Type B pancreatic cell (in vitro differentiated cells): ENCODE measurements at regions not wholly inside any gene's neighbourhood (a gene's known extent, or its start where the extent isn't known, plus 50 kb on each side); places are given as distances from the start of the nearest gene placed in this dataset.

ENCODE experiments used
- DNase-seq: peaks from one replicate; pipeline ENCODE4 v3.0.0; 2021; ENCODE audit warnings: mixed read lengths; ENCODE audit not compliant: unreplicated experiment; ENCODE audit errors: extremely low spot score
- H3K27ac Mint-ChIP-seq: 2 replicates; pipeline ENCODE4 v1.8.0; 2021; ENCODE audit warnings: mild to moderate bottlenecking, mixed read lengths
- H3K27me3 Mint-ChIP-seq: 2 replicates; pipeline ENCODE4 v1.8.0; 2021; ENCODE audit warnings: mixed read lengths
- H3K36me3 Mint-ChIP-seq: 2 replicates; pipeline ENCODE4 v1.8.0; 2021; ENCODE audit warnings: mixed read lengths
- H3K4me1 Mint-ChIP-seq: one replicate; pipeline ENCODE4 v1.8.0; 2021; ENCODE audit warnings: mixed read lengths; ENCODE audit not compliant: unreplicated experiment
- H3K4me3 Mint-ChIP-seq: 2 replicates; pipeline ENCODE4 v1.8.0; 2021; ENCODE audit warnings: mild to moderate bottlenecking, mixed read lengths
- H3K9me3 Mint-ChIP-seq: 2 replicates; pipeline ENCODE4 v1.8.0; 2021; ENCODE audit warnings: mixed read lengths
- TF ChIP-seq, protein P1 (sequence below): fragments of 200-600 bp; sonication (generic); conservative IDR thresholded peaks from 2 replicates; pipeline ENCODE4 v1.5.0; 2021; ENCODE audit warnings: antibody characterized with exemption, mild to moderate bottlenecking

- peaks cover 6% of the 10 kb centered on the region for H3K9me3 Mint-ChIP-seq
Observed at GRCh38 chr5:35313291-35313690, 83.0 kb upstream of the PRLR start.

DNA sequence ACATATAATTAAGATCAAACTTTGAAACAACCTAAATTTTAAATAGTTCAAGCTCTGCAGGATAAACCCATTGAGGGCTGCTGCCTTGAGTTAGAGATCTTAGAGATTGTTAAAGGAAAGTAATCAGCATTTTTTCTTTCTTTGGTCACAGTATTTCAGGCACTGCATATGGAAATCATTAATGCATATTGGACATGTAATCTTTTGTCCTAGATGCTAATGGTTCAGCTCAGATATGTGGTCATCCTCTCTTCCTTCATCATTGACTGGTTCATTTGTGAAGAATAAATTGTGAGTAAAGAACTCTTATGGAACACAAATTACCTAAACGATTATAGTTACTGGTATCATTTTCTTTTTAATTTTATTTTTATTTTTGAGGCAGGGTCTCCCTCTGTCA is 82.0 kb upstream of the PRLR start:
- TF ChIP-seq, protein P1, sequence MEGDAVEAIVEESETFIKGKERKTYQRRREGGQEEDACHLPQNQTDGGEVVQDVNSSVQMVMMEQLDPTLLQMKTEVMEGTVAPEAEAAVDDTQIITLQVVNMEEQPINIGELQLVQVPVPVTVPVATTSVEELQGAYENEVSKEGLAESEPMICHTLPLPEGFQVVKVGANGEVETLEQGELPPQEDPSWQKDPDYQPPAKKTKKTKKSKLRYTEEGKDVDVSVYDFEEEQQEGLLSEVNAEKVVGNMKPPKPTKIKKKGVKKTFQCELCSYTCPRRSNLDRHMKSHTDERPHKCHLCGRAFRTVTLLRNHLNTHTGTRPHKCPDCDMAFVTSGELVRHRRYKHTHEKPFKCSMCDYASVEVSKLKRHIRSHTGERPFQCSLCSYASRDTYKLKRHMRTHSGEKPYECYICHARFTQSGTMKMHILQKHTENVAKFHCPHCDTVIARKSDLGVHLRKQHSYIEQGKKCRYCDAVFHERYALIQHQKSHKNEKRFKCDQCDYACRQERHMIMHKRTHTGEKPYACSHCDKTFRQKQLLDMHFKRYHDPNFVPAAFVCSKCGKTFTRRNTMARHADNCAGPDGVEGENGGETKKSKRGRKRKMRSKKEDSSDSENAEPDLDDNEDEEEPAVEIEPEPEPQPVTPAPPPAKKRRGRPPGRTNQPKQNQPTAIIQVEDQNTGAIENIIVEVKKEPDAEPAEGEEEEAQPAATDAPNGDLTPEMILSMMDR = no peak
- Mint-ChIP-seq H3K4me3 (no peak overlapping the region), H3K27ac (no peak overlapping the region), H3K4me1 (peaks cover 16% of the 10 kb centered on the region), H3K27me3 (no peaks in the 10 kb centered on the region), H3K9me3 (peaks cover 3% of the 10 kb centered on the region), H3K36me3 (no peaks in the 10 kb centered on the region)
- no peak for DNase-seq

More at GRCh38 chr5:35313291-35313690, 83.0 kb upstream of the PRLR start:
- Mint-ChIP-seq H3K36me3 (no peaks in the 10 kb centered on the region), H3K27me3 (no peaks in the 10 kb centered on the region), H3K4me1 (peaks cover 10% of the 10 kb centered on the region), H3K27ac (no peak overlapping the region), H3K4me3 (no peak overlapping the region)
- TF ChIP-seq, protein P1 = no peak
- no peak for DNase-seq

DNA sequence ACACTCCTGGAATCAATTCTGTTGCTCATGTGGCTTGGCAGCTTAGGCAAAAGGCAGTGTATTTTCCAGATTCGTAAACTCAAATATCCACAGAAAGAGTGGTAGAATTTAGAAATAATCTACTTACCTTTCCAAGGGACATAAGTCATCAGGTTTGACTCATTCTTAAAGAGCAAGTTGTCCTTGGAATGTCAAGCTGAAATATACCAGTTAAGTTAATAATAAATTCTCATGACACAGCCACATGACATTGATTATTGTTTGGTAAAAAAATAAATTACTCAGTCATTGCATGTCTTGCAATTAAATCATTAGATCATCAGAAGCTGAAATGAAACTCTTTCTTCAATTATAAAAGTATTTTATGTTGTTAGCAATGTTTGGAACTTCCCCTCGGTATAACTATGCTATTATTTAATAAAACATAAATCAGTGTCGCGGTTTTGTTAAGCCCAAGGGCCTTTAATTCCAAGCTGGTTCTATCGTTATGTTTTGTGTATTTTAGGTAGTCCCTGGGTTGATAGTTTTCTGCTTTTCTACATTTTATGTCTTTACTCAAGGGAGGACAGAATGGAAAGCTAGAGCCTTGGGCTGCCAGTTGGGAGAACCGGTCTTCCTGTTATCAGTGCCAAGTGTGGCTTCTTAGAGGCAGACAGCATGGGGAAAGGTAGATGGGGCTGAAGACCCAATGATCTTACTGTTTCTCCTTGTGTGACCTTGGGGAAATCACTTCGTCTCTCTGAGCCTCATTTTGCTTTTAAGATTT is 79.3 kb upstream of the PRLR start:
- Mint-ChIP-seq H3K9me3 (peaks cover 3% of the 10 kb centered on the region), H3K27ac (no peak overlapping the region), H3K4me1 (peaks cover 29% of the 10 kb centered on the region), H3K4me3 (no peak overlapping the region), H3K27me3 (no peaks in the 10 kb centered on the region), H3K36me3 (no peaks in the 10 kb centered on the region)
- DNase-seq = no peak
- TF ChIP-seq, protein P1 = no peak

GRCh38 chr5:35308421-35308820 is 78.1 kb upstream of the PRLR start:
- no peak for DNase-seq
- TF ChIP-seq, protein P1 = no peak
- no peaks in the 10 kb centered on the region for H3K36me3 Mint-ChIP-seq
- H3K27me3 Mint-ChIP-seq = no peaks in the 10 kb centered on the region
- peaks cover 29% of the 10 kb centered on the region for H3K4me1 Mint-ChIP-seq
- H3K4me3 Mint-ChIP-seq = no peak overlapping the region
- peaks cover 3% of the 10 kb centered on the region for H3K9me3 Mint-ChIP-seq
- no peak overlapping the region for H3K27ac Mint-ChIP-seq

DNA sequence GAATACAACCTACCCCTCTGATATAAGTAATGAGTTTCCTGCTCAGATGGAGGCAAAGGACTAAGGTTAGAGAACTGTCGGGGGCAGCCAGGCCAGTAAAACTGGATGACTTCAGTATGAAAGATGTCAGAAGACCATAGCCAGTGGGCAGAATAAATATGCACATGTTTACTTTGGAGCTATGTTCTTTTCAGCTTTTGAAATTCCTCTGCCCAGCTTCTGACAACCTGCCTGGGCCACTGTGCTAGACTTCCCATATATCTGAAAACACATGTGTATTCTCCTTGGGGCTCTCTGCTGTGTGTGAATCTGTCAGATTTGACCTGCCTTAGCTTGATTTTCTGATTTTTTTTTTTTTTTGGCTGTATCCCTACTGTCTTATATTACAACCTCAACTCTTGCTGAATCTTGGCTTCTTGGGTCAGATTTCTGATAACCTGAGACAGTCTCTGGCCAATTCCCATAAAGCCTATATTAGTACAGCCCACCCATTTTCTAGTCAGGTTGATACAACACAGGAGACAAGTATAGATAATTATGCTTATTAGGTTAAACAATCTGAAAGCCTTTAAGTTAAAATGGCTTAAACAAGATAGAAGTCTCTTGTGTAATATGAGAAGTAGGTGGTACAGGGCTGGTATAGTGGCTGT is 76.6 kb upstream of the PRLR start:
- H3K9me3 Mint-ChIP-seq = no peaks in the 10 kb centered on the region
- no peak overlapping the region for H3K4me3 Mint-ChIP-seq
- no peak overlapping the region for H3K27ac Mint-ChIP-seq
- H3K27me3 Mint-ChIP-seq = no peaks in the 10 kb centered on the region
- no peaks in the 10 kb centered on the region for H3K36me3 Mint-ChIP-seq
- TF ChIP-seq, protein P1 = no peak
- H3K4me1 Mint-ChIP-seq = peaks cover 29% of the 10 kb centered on the region
- DNase-seq = no peak
